ENCODE measurements at regions not wholly inside any gene's neighbourhood (a gene's known extent, or its start where the extent isn't known, plus 50 kb on each side); places are given as distances from the start of the nearest gene placed in this dataset.
"Not testable (repeated sequence)": the region's sequence is repeated elsewhere in the genome, so short reads cannot be mapped to it uniquely, and the experiment has no call there.

GRCh38 chr10:121303287-121303890 is 294.9 kb downstream of the FGFR2 start:
- no peak for DNase-seq (ENCODE audit: low read depth)

GRCh38 chr10:121305066-121305465 is 293.2 kb downstream of the FGFR2 start:
- no peak for DNase-seq (ENCODE audit: low read depth)

- no peak for DNase-seq (ENCODE audit: low read depth)
Observed at GRCh38 chr10:121306159-121306673, 292.0 kb downstream of the FGFR2 start.

GRCh38 chr10:121307411-121307980 is 290.7 kb downstream of the FGFR2 start:
- no peak for DNase-seq (ENCODE audit: low read depth)

- no peak for DNase-seq (ENCODE audit: low read depth)
Observed at GRCh38 chr10:121308020-121308419, 290.2 kb downstream of the FGFR2 start.

GRCh38 chr10:121309164-121309563 is 289.1 kb downstream of the FGFR2 start:
- DNase-seq (ENCODE audit: low read depth): no peak

- no peak for DNase-seq (ENCODE audit: low read depth)
Observed at GRCh38 chr10:121310151-121310711, 288.0 kb downstream of the FGFR2 start.

GRCh38 chr10:121311812-121312443 is 286.3 kb downstream of the FGFR2 start:
- DNase-seq (ENCODE audit: low read depth): no peak

- no peak for DNase-seq (ENCODE audit: low read depth)
Observed at GRCh38 chr10:121312587-121312986, 285.7 kb downstream of the FGFR2 start.

- DNase-seq (ENCODE audit: low read depth): no peak
Observed at GRCh38 chr10:121313119-121313875, 284.9 kb downstream of the FGFR2 start.

GRCh38 chr10:121316432-121316831 is 281.8 kb downstream of the FGFR2 start:
- DNase-seq (ENCODE audit: low read depth): no peak

- no peak for DNase-seq (ENCODE audit: low read depth)
Observed at GRCh38 chr10:121317374-121317773, 280.9 kb downstream of the FGFR2 start.

GRCh38 chr10:121322046-121322445 is 276.2 kb downstream of the FGFR2 start:
- DNase-seq (ENCODE audit: low read depth): no peak

- no peak for DNase-seq (ENCODE audit: low read depth)
Observed at GRCh38 chr10:121322776-121323175, 275.5 kb downstream of the FGFR2 start.

- no peak for DNase-seq (ENCODE audit: low read depth)
Observed at GRCh38 chr10:121323443-121323842, 274.8 kb downstream of the FGFR2 start.

- DNase-seq (ENCODE audit: low read depth): no peak
Observed at GRCh38 chr10:121324678-121325213, 273.5 kb downstream of the FGFR2 start.

GRCh38 chr10:121325490-121326231 is 272.6 kb downstream of the FGFR2 start:
- no peak for DNase-seq (ENCODE audit: low read depth)

- DNase-seq (ENCODE audit: low read depth): no peak
Observed at GRCh38 chr10:121326905-121327304, 271.3 kb downstream of the FGFR2 start.

- DNase-seq (ENCODE audit: low read depth): no peak
Observed at GRCh38 chr10:121327727-121328126, 270.5 kb downstream of the FGFR2 start.

GRCh38 chr10:121329631-121330030 is 268.6 kb downstream of the FGFR2 start:
- DNase-seq (ENCODE audit: low read depth): not testable (repeated sequence)

GRCh38 chr10:121330563-121330962 is 267.7 kb downstream of the FGFR2 start:
- DNase-seq (ENCODE audit: low read depth): no peak

Data from EH (cell line).